ENCODE measurements at regions not wholly inside any gene's neighbourhood (a gene's known extent, or its start where the extent isn't known, plus 50 kb on each side); places are given as distances from the start of the nearest gene placed in this dataset.

- ChIA-PET POLR2A (no interaction called here), CTCF (no interaction called here)
- intact Hi-C loops (cut with DNase I, micrococcal nuclease): no loop called here
- H3K4me3 ChIP-seq (ENCODE audit: low read length): no peak overlapping the region
- H3K27me3 Mint-ChIP-seq: no peaks in the 10 kb centered on the region
- no peaks in the 10 kb centered on the region for H3K4me1 ChIP-seq (ENCODE audit: insufficient read depth, low read length)
- no peaks in the 10 kb centered on the region for H3K4me1 Mint-ChIP-seq (ENCODE audit: low read depth)
- H3K36me3 ChIP-seq (ENCODE audit: insufficient read depth, low read length): no peaks in the 10 kb centered on the region
- no peak for ATAC-seq (ENCODE audit: poor library complexity)
- H3K36me3 Mint-ChIP-seq (ENCODE audit: low read depth): no peaks in the 10 kb centered on the region
- no peak overlapping the region for H3K27ac Mint-ChIP-seq
- H3K9me3 Mint-ChIP-seq: peaks cover 9% of the 10 kb centered on the region
- H3K27me3 ChIP-seq (ENCODE audit: control insufficient read depth in 1 of 2, insufficient read depth in 2 of 2, low read length in 2 of 2): peaks cover 0 to 4% of the 10 kb centered on the region in 2 experiments
- DNase-seq: no peak
- TF ChIP-seq, protein P1, sequence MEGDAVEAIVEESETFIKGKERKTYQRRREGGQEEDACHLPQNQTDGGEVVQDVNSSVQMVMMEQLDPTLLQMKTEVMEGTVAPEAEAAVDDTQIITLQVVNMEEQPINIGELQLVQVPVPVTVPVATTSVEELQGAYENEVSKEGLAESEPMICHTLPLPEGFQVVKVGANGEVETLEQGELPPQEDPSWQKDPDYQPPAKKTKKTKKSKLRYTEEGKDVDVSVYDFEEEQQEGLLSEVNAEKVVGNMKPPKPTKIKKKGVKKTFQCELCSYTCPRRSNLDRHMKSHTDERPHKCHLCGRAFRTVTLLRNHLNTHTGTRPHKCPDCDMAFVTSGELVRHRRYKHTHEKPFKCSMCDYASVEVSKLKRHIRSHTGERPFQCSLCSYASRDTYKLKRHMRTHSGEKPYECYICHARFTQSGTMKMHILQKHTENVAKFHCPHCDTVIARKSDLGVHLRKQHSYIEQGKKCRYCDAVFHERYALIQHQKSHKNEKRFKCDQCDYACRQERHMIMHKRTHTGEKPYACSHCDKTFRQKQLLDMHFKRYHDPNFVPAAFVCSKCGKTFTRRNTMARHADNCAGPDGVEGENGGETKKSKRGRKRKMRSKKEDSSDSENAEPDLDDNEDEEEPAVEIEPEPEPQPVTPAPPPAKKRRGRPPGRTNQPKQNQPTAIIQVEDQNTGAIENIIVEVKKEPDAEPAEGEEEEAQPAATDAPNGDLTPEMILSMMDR (IDR thresholded peaks at IDR 0.05): no peak
- no peak overlapping the region for H3K4me3 Mint-ChIP-seq
- no peak overlapping the region for H3K27ac ChIP-seq (ENCODE audit: low read depth in 1 of 2, low read length in 2 of 2)
- H3K9me3 ChIP-seq (ENCODE audit: control insufficient read depth in 1 of 2, insufficient read depth in 1 of 2, low read length in 2 of 2): peaks cover 16 to 26% of the 10 kb centered on the region in 2 experiments
Observed at GRCh38 chr10:131640045-131640644, 260.7 kb upstream of the PPP2R2D start.

DNA sequence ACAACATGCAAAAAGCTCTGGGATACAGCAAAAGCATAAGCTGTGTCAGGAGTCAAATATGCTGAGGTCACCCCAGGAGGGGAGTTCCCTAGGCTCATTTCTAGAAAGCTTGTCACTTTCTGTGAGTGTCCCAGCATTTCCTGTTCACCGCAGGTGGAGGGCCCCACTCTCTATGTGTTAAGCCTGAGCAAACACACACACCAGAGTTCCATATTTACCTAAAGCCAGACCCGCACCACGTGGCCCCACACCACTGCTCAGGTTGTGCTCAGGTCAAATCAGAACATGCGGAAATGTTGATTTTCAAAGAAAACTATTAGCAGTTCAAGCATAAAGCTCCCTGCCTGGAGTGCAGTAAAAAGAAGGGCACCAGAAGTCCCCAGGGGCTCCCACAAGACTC is 259.6 kb upstream of the PPP2R2D start:
- Mint-ChIP-seq H3K27me3 (no peaks in the 10 kb centered on the region), H3K27ac (no peak overlapping the region), H3K4me1 (ENCODE audit: low read depth) (no peaks in the 10 kb centered on the region), H3K9me3 (peaks cover 7% of the 10 kb centered on the region), H3K36me3 (ENCODE audit: low read depth) (no peaks in the 10 kb centered on the region), H3K4me3 (no peak overlapping the region)
- Histone ChIP-seq H3K9me3 (ENCODE audit: control insufficient read depth in 1 of 2, insufficient read depth in 1 of 2, low read length in 2 of 2) (peaks cover 16 to 29% of the 10 kb centered on the region in 2 experiments), H3K27me3 (ENCODE audit: control insufficient read depth in 1 of 2, insufficient read depth in 2 of 2, low read length in 2 of 2) (peaks cover 0 to 4% of the 10 kb centered on the region in 2 experiments), H3K4me1 (ENCODE audit: insufficient read depth, low read length) (no peaks in the 10 kb centered on the region), H3K4me3 (ENCODE audit: low read length) (no peak overlapping the region), H3K36me3 (ENCODE audit: insufficient read depth, low read length) (no peaks in the 10 kb centered on the region), H3K27ac (ENCODE audit: low read depth in 1 of 2, low read length in 2 of 2) (no peak overlapping the region)
- ATAC-seq (ENCODE audit: poor library complexity) (no peak), DNase-seq (no peak)
- POLR2A ChIA-PET: no interaction called here
- TF ChIP-seq, protein P1 (IDR thresholded peaks at IDR 0.05): no peak
- CTCF ChIA-PET: no interaction called here
- intact Hi-C loops (cut with DNase I, micrococcal nuclease): no loop called here

DNA sequence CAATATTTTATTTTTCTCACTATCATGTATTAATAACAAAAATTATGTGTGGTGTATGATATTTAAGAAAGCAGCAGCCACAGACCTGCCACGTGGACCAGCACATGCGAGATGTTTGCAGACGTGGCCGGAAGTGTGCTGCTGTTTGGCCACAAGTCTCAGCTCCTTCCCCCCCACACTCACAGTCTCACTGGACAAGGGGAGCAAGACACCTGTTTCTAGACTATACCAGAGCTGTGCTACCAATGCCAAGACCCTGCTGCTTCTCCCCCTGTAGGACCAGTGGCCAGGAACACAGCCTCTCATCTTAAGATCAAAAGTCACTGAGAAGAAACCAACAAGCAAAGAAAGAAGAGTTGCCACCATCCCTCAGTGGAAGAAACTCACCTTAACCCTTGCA is 258.9 kb upstream of the PPP2R2D start:
- Histone ChIP-seq H3K4me1 (ENCODE audit: insufficient read depth, low read length) (no peaks in the 10 kb centered on the region), H3K4me3 (ENCODE audit: low read length) (no peak overlapping the region), H3K36me3 (ENCODE audit: insufficient read depth, low read length) (no peaks in the 10 kb centered on the region), H3K9me3 (ENCODE audit: control insufficient read depth in 1 of 2, insufficient read depth in 1 of 2, low read length in 2 of 2) (peaks cover 16 to 31% of the 10 kb centered on the region in 2 experiments), H3K27ac (ENCODE audit: low read depth in 1 of 2, low read length in 2 of 2) (no peak overlapping the region), H3K27me3 (ENCODE audit: control insufficient read depth in 1 of 2, insufficient read depth in 2 of 2, low read length in 2 of 2) (peaks cover 0 to under 1% of the 10 kb centered on the region in 2 experiments)
- DNase-seq (no peak), ATAC-seq (ENCODE audit: poor library complexity) (no peak)
- no peaks in the 10 kb centered on the region for H3K36me3 Mint-ChIP-seq (ENCODE audit: low read depth)
- H3K4me3 Mint-ChIP-seq: no peak overlapping the region
- POLR2A ChIA-PET: no interaction called here
- no peak overlapping the region for H3K27ac Mint-ChIP-seq
- no peaks in the 10 kb centered on the region for H3K27me3 Mint-ChIP-seq
- CTCF ChIA-PET: no interaction called here
- peaks cover 7% of the 10 kb centered on the region for H3K9me3 Mint-ChIP-seq
- no peaks in the 10 kb centered on the region for H3K4me1 Mint-ChIP-seq (ENCODE audit: low read depth)
- intact Hi-C loops (cut with DNase I, micrococcal nuclease): no loop called here
- TF ChIP-seq, protein P1 (IDR thresholded peaks at IDR 0.05): no peak
